GM23338 (cell line): ENCODE measurements at regions not wholly inside any gene's neighbourhood (a gene's known extent, or its start where the extent isn't known, plus 50 kb on each side); places are given as distances from the start of the nearest gene placed in this dataset.

ENCODE experiments used
- ATAC-seq: fragments of 200-7000 bp; cut with Tn5 transposase; 3 replicates; pipeline ENCODE4 v1.9.1; 2020
- DNase-seq: peaks from one replicate; pipeline ENCODE4 v3.0.0-alpha.2; 2015; ENCODE audit warnings: low spot score
- H2AFZ ChIP-seq: fragments of 200-600 bp; sonication (generic); 2 replicates; pipeline ENCODE4 v1.8.0; 2016; ENCODE audit warnings: antibody characterized with exemption, mild to moderate bottlenecking, moderate library complexity
- H3F3A ChIP-seq: fragments of 200-600 bp; sonication (generic); replicated peaks from 2 replicates; pipeline ENCODE4 v1.8.0; 2017; ENCODE audit warnings: antibody characterized with exemption, mixed run types, low read depth
- H3K27ac ChIP-seq: fragments of 200-600 bp; sonication (generic); 2 replicates; pipeline ENCODE4 v1.6.1; 2016; ENCODE audit warnings: low read depth
- H3K27me3 ChIP-seq: fragments of 200-600 bp; sonication (generic); 2 replicates; pipeline ENCODE4 v1.8.0; 2016; ENCODE audit warnings: mild to moderate bottlenecking, mixed run types, moderate library complexity; ENCODE audit not compliant: insufficient read depth
- H3K36me3 ChIP-seq: fragments of 200-600 bp; sonication (generic); 2 replicates; pipeline ENCODE4 v1.8.0; 2016; ENCODE audit warnings: mild to moderate bottlenecking; ENCODE audit not compliant: insufficient read depth
- H3K4me1 ChIP-seq: fragments of 200-600 bp; sonication (generic); 2 replicates; pipeline ENCODE4 v1.8.0; 2016; ENCODE audit warnings: mild to moderate bottlenecking, moderate library complexity; ENCODE audit not compliant: insufficient read depth
- H3K4me2 ChIP-seq: fragments of 200-600 bp; sonication (generic); 2 replicates; pipeline ENCODE4 v1.7.1; 2017; ENCODE audit warnings: mixed run types
- H3K4me3 ChIP-seq: fragments of 200-600 bp; sonication (generic); 2 replicates; pipeline ENCODE4 v1.6.1; 2016; ENCODE audit warnings: mixed run types
- H3K79me2 ChIP-seq: fragments of 200-600 bp; sonication (generic); replicated peaks from 2 replicates; pipeline ENCODE4 v1.8.0; 2017; ENCODE audit warnings: mild to moderate bottlenecking; ENCODE audit not compliant: insufficient read depth
- H3K9me2 ChIP-seq: fragments of 200-600 bp; sonication (generic); 2 replicates; pipeline ENCODE4 v1.8.0; 2017; ENCODE audit not compliant: insufficient read depth
- H4K20me1 ChIP-seq: fragments of 200-600 bp; sonication (generic); replicated peaks from 2 replicates; pipeline ENCODE4 v1.8.0; 2017; ENCODE audit warnings: mild to moderate bottlenecking; ENCODE audit not compliant: insufficient read depth
- H3K27ac Mint-ChIP-seq: 2 replicates; pipeline ENCODE4 v1.8.0; 2020; ENCODE audit warnings: inconsistent platforms, mild to moderate bottlenecking, moderate library complexity, mixed read lengths
- H3K27me3 Mint-ChIP-seq: 3 replicates; pipeline ENCODE4 v1.8.0; 2022; ENCODE audit warnings: low read depth, mild to moderate bottlenecking, moderate library complexity, mixed read lengths, inconsistent platforms; ENCODE audit not compliant: insufficient read depth, poor library complexity
- H3K36me3 Mint-ChIP-seq: 3 replicates; pipeline ENCODE4 v1.8.0; 2021; ENCODE audit warnings: low read depth, mild to moderate bottlenecking, inconsistent platforms, moderate library complexity, mixed read lengths
- H3K4me1 Mint-ChIP-seq: 3 replicates; pipeline ENCODE4 v1.8.0; 2020; ENCODE audit warnings: mild to moderate bottlenecking, inconsistent platforms, mixed read lengths
- H3K4me3 Mint-ChIP-seq: 3 replicates; pipeline ENCODE4 v1.8.0; 2021; ENCODE audit warnings: moderate library complexity, mild to moderate bottlenecking, inconsistent platforms, mixed read lengths
- H3K9me3 Mint-ChIP-seq: 3 replicates; pipeline ENCODE4 v1.8.0; 2020; ENCODE audit warnings: moderate library complexity, mild to moderate bottlenecking, inconsistent platforms, mixed read lengths
- CREB1 ChIP-seq: fragments of 250-450 bp; sonication (Bioruptor Pico); IDR thresholded peaks from 2 replicates; pipeline ENCODE4 v1.5.0; 2020; ENCODE audit warnings: low read depth, mild to moderate bottlenecking, moderate library complexity
- CTCF ChIP-seq, 2 experiments: fragments of 200-600 bp in 1 of 2; sonication (generic) in 1 of 2; conservative IDR thresholded peaks; 2 replicates each; pipeline versions ENCODE4 v1.5.1 to v1.6.1; 2016 to 2017; ENCODE audit warnings: antibody characterized with exemption in 2 of 2, low read depth in 2 of 2, mild to moderate bottlenecking in 2 of 2, moderate library complexity in 1 of 2
- ETS1 ChIP-seq: IDR thresholded peaks from 2 replicates; pipeline ENCODE4 v1.6.1; 2016; ENCODE audit warnings: antibody characterized with exemption
- EZH2 ChIP-seq: fragments of 200-600 bp; sonication (generic); IDR thresholded peaks from one replicate; pipeline ENCODE4 v1.8.0; 2017; ENCODE audit warnings: antibody characterized with exemption, mild to moderate bottlenecking, low read depth; ENCODE audit not compliant: unreplicated experiment
- EZH2phosphoT487 ChIP-seq: fragments of 200-600 bp; sonication (generic); IDR thresholded peaks from one replicate; pipeline ENCODE4 v1.8.1; 2018; ENCODE audit warnings: antibody characterized with exemption; ENCODE audit not compliant: unreplicated experiment
- NANOG ChIP-seq: IDR thresholded peaks from 2 replicates; pipeline ENCODE4 v1.6.1; 2016; ENCODE audit warnings: antibody characterized with exemption, borderline replicate concordance
- POLR2AphosphoS5 ChIP-seq: IDR thresholded peaks from 2 replicates; pipeline ENCODE4 v1.6.1; 2016; ENCODE audit warnings: antibody characterized with exemption, low read depth
- REST ChIP-seq: IDR thresholded peaks from one replicate; pipeline ENCODE4 v1.6.1; 2018; ENCODE audit warnings: antibody characterized with exemption; ENCODE audit not compliant: unreplicated experiment
- STAT1 ChIP-seq: IDR thresholded peaks from one replicate; pipeline ENCODE4 v1.6.1; 2016; ENCODE audit warnings: antibody characterized with exemption; ENCODE audit not compliant: unreplicated experiment
- ZNF114 ChIP-seq: fragments of 250-450 bp; sonication (Bioruptor Pico); IDR thresholded peaks from 2 replicates; pipeline ENCODE4 v1.5.0; 2020; ENCODE audit warnings: mild to moderate bottlenecking, moderate library complexity
- ZNF462 ChIP-seq: fragments of 250-450 bp; sonication (Bioruptor Pico); IDR thresholded peaks from 2 replicates; pipeline ENCODE4 v1.5.0; 2020; ENCODE audit warnings: mild to moderate bottlenecking, moderate library complexity

- no peak for TF ChIP-seq NANOG
These were observed 586.3 kb upstream of the FAM174A start (continued) for GRCh38 chr5:99948850-99949249.

GRCh38 chr5:99945478-99946442 lies 589.4 kb upstream of the FAM174A start:
- H3K4me2 ChIP-seq, result no peak overlapping the region
- Mint-ChIP-seq H3K4me1 (no peaks in the 10 kb centered on the region), H3K9me3 (no peaks in the 10 kb centered on the region), H3K27me3 (no peaks in the 10 kb centered on the region), H3K4me3 (no peak overlapping the region), H3K36me3 (no peaks in the 10 kb centered on the region), H3K27ac (no peak overlapping the region)
- ATAC-seq (peak; percentile 66), DNase-seq (peak; percentile 4)
- no peaks in the 10 kb centered on the region for H3F3A ChIP-seq
- no peaks in the 10 kb centered on the region for H3K27me3 ChIP-seq
- H3K4me1 ChIP-seq, result no peaks in the 10 kb centered on the region
- no peak overlapping the region for H3K27ac ChIP-seq
- no peak overlapping the region for H3K4me3 ChIP-seq
- H3K9me2 ChIP-seq, result peaks cover 3% of the 10 kb centered on the region; the same call in 1 of the 2 replicates
- H4K20me1 ChIP-seq, result no peaks in the 10 kb centered on the region
- H3K36me3 ChIP-seq, result no peaks in the 10 kb centered on the region
- H2AFZ ChIP-seq, result 0 out of 2 replicates have a peak overlapping the region, but pooled peaks have one; percentile 6
- no peaks in the 10 kb centered on the region for H3K79me2 ChIP-seq
- TF ChIP-seq NANOG (no peak), REST (no peak), EZH2phosphoT487 (no peak), CTCF (conservative IDR thresholded peaks at IDR 0.05; ENCODE audit: low read depth in 2 of 2) (no peak), POLR2AphosphoS5 (no peak), ETS1 (no peak), ZNF462 (CRISPR knock-in tag) (no peak), ZNF114 (CRISPR knock-in tag) (no peak), EZH2 (no peak), STAT1 (no peak), CREB1 (CRISPR knock-in tag) (no peak)
